ENCODE measurements at regions not wholly inside any gene's neighbourhood (a gene's known extent, or its start where the extent isn't known, plus 50 kb on each side); places are given as distances from the start of the nearest gene placed in this dataset.
A peak's percentile ranks its signal among the peaks of the same experiment; 100 is the strongest.

DNA sequence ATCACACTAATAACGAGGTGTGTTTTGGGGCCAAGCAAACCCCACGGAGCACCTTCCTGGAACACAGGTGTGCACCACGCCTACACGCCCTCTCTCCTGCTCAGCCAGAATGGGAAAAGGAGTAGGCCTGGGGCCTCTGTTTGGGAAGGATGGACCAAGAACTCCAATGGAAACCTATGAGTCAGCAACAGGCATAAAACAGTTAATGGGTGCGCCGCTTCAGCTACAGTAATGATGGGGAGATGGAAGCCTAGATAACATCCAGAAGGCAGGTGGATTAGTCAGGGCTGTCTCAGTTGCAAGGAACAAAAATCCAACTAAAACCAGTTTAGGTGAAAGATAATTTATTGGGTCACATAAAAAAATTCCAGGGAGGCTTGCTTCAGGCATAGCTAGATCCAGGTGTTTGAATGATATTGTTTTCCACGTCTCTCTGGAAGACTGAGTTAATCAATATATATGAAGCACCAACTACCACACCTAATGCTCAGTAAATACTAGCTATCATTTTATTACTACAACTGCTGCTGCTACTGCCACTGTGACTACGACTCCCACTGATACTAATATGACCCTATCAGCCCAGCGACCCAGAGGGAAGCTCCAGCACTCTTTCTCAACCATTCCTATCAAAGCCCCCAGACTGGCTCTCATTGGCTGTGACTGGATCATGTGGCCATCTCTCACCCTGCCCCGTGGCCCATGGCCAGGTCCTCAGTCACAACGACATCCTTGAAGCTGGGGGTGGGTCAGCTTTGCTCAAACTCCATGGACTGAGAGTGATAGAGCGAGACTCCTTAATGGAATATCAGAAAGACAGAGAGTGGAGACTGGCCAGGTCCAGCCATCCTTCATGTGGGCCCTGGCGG is 155.2 kb upstream of the PTPN1 start:
- peak; percentile 59 for FAIRE-seq
- no peak overlapping the region for H3K4me3 ChIP-seq
- intact Hi-C loops (cut with micrococcal nuclease), result no loop called here
- H3K27ac ChIP-seq (ENCODE audit: extremely low read depth, low read depth, low read length), result no peak overlapping the region
- peak; percentile 78 for ATAC-seq
- H3K4me2 ChIP-seq (ENCODE audit: insufficient read depth, low read length), result no peak overlapping the region
- 0 out of 2 replicates have a peak, but pooled peaks cover 3% of the 10 kb centered on the region for H4K20me1 ChIP-seq (replicated peaks; ENCODE audit: control insufficient read depth, insufficient read depth, low read length)
- in situ Hi-C loops (cut with MboI), result no loop called here
- no peaks in the 10 kb centered on the region for H3K9me1 ChIP-seq (ENCODE audit: control insufficient read depth, insufficient read depth, low read length)
- BruUV-seq (replicated peaks), result no TSS peak
- H3K9me3 ChIP-seq (replicated peaks; ENCODE audit: control insufficient read depth, insufficient read depth, low read depth, low read length), result no peaks in the 10 kb centered on the region
- peak overlapping the region; percentile 52; the same call in 1 of the 2 replicates for H2AFZ ChIP-seq (ENCODE audit: low read depth, low read length)
- peak overlapping the region in 1 of 2 experiments; percentile 37; a peak in 1 of 4 replicates for H3K9ac ChIP-seq (ENCODE audit: insufficient read depth in 1 of 2, low read depth in 2 of 2, low read length in 2 of 2)
- ChIA-PET POLR2A (interaction anchor here (0.5 to 2.0 kb wide), 6 partner anchors 9 to 163 kb away, joined by 3 to 9 read pairs (median 3); no protein-coding TSS in a partner anchor), CTCF (ENCODE audit: low intra/inter-chr PET ratio) (no interaction called here)
- H3K27me3 ChIP-seq (ENCODE audit: control insufficient read depth in 2 of 2, insufficient read depth in 2 of 2, low read length in 2 of 2), result no peaks in the 10 kb centered on the region; a peak in 1 of 5 replicates
- peaks cover 16 to 19% of the 10 kb centered on the region in 2 experiments for H3K4me1 ChIP-seq (replicated peaks in 1 of 2; ENCODE audit: control insufficient read depth in 2 of 2, insufficient read depth in 2 of 2, low read length in 2 of 2)
- peak; percentile 49 to 64 (median 60) for DNase-seq (ENCODE audit: extremely low read depth in 1 of 4, low spot score in 3 of 4)
- H3K79me2 ChIP-seq (ENCODE audit: control insufficient read depth, insufficient read depth, low read length), result no peaks in the 10 kb centered on the region
- 32% methylated on average over 13 of the region's 13 CpGs for WGBS (ENCODE audit: insufficient coverage, low coverage, missing lambda C conversion rate)
- H3K36me3 ChIP-seq (ENCODE audit: control insufficient read depth, insufficient read depth, low read length), result no peaks in the 10 kb centered on the region
- peak; percentile 45; the same call in 1 of the 2 replicates for TF ChIP-seq REST (IDR thresholded peaks at IDR 0.05; ENCODE audit: borderline replicate concordance)
- no peak for TF ChIP-seq REST (CRISPR knock-in tag; IDR thresholded peaks at IDR 0.05; ENCODE audit: low read depth)
- TF ChIP-seq C11orf30 (IDR thresholded peaks at IDR 0.05; ENCODE audit: low read depth), result peak; percentile 73; the same call in 1 of the 2 replicates
- TF ChIP-seq ZNF224 (CRISPR knock-in tag; IDR thresholded peaks at IDR 0.05), result no peak
- 0 out of 2 replicates have a peak, but pooled peaks have one; percentile 26 for TF ChIP-seq BACH1 (tag; IDR thresholded peaks at IDR 0.05)
- peak; percentile 23; the same call in 1 of the 2 replicates for TF ChIP-seq ARID1B (IDR thresholded peaks at IDR 0.05)
- TF ChIP-seq ZEB2 (IDR thresholded peaks at IDR 0.05), result peak; percentile 62; the same call in 1 of the 2 replicates
- TF ChIP-seq FOSL1 (tag; conservative IDR thresholded peaks at IDR 0.05), result peak; percentile 89
- TF ChIP-seq SMARCA4 (IDR thresholded peaks at IDR 0.05), result peak; percentile 38; the same call in 1 of the 2 replicates
- TF ChIP-seq ID3 (CRISPR knock-in tag; IDR thresholded peaks at IDR 0.05), result no peak
- no peak for TF ChIP-seq ID3 (tag; IDR thresholded peaks at IDR 0.05)
- peak; percentile 66; the same call in 1 of the 2 replicates for TF ChIP-seq JUND (IDR thresholded peaks at IDR 0.05; ENCODE audit: borderline replicate concordance, low read depth, low read length)
- TF ChIP-seq JUND (tag; IDR thresholded peaks at IDR 0.05; ENCODE audit: borderline replicate concordance, low read depth, low read length), result peak; percentile 58; the same call in 1 of the 3 replicates
- peak; percentile 49; the same call in 1 of the 2 replicates for TF ChIP-seq MAFG (tag; conservative IDR thresholded peaks at IDR 0.05)
- peak; percentile 67; the same call in 1 of the 2 replicates for TF ChIP-seq ZBTB17 (CRISPR knock-in tag; IDR thresholded peaks at IDR 0.05)

All from K562 (cell line).